GM21381 (cell line): ENCODE measurements at regions not wholly inside any gene's neighbourhood (a gene's known extent, or its start where the extent isn't known, plus 50 kb on each side); places are given as distances from the start of the nearest gene placed in this dataset.
A peak's percentile ranks its signal among the peaks of the same experiment; 100 is the strongest.

Experiments
- ATAC-seq: cut with Tn5 transposase; IDR thresholded peaks from one replicate; pipeline ENCODE4 v1.9.1; 2021; ENCODE audit warnings: mild to moderate bottlenecking, moderate library complexity; ENCODE audit not compliant: unreplicated experiment

- no peak for ATAC-seq
Observed at GRCh38 chr16:79303206-79303605, 297.3 kb downstream of the MAF start.

GRCh38 chr16:79302731-79303130, 297.8 kb downstream of the MAF start:
- no peak for ATAC-seq

GRCh38 chr16:79301051-79301450, 299.5 kb downstream of the MAF start:
- ATAC-seq: no peak

- ATAC-seq: no peak
Observed at GRCh38 chr16:79298894-79299799, 301.4 kb downstream of the MAF start.

- no peak for ATAC-seq
Observed at GRCh38 chr16:79298476-79298875, 302.1 kb downstream of the MAF start.

GRCh38 chr16:79297805-79298204, 302.7 kb downstream of the MAF start:
- no peak for ATAC-seq

GRCh38 chr16:79297296-79297695, 303.2 kb downstream of the MAF start:
- no peak for ATAC-seq

- no peak for ATAC-seq
Observed at GRCh38 chr16:79296491-79296890, 304.0 kb downstream of the MAF start.

- no peak for ATAC-seq
Observed at GRCh38 chr16:79295746-79296145, 304.8 kb downstream of the MAF start.

GRCh38 chr16:79295162-79295561, 305.4 kb downstream of the MAF start:
- ATAC-seq: no peak

GRCh38 chr16:79294568-79294967, 306.0 kb downstream of the MAF start:
- no peak for ATAC-seq

- ATAC-seq: no peak
Observed at GRCh38 chr16:79293836-79294460, 306.6 kb downstream of the MAF start.

GRCh38 chr16:79288066-79288465, 312.5 kb downstream of the MAF start:
- no peak for ATAC-seq

GRCh38 chr16:79287424-79287917, 313.1 kb downstream of the MAF start:
- peak; percentile 25 for ATAC-seq

GRCh38 chr16:79286646-79287423, 313.7 kb downstream of the MAF start:
- peak; percentile 95 for ATAC-seq

- no peak for ATAC-seq
Observed at GRCh38 chr16:79284766-79285165, 315.8 kb downstream of the MAF start.

GRCh38 chr16:79283578-79283977, 317.0 kb downstream of the MAF start:
- ATAC-seq: no peak

GRCh38 chr16:79282806-79283205, 317.7 kb downstream of the MAF start:
- ATAC-seq: no peak

- peak; percentile 54 for ATAC-seq
Observed at GRCh38 chr16:79278506-79278905, 322.0 kb downstream of the MAF start.

- no peak for ATAC-seq
Observed at GRCh38 chr16:79276501-79276900, 324.0 kb downstream of the MAF start.

- no peak for ATAC-seq
Observed at GRCh38 chr16:79274264-79274663, 326.3 kb downstream of the MAF start.
